ENCODE measurements at regions not wholly inside any gene's neighbourhood (a gene's known extent, or its start where the extent isn't known, plus 50 kb on each side); places are given as distances from the start of the nearest gene placed in this dataset.

DNA sequence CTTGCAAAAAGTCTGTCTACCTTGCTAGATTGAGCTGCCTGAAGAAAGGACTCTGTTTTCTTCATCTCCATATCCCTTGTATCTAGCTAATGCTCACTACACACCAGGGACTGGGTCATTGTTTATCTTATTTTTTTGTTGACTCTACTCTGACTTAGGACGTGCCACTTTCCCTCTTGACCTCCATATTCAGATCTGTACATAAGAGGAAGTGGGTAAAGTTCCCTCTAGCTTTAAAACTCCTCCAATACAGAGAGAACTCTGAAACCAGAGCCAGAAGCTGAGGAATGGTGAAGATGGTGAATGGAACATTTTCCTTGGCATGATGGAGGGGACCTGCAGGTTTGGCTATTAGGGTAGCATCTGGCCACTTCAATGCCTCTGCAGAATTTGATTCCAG is 2026.1 kb upstream of the TENM3 start:
- intact Hi-C loops (cut with DNase I): no loop called here
- no peaks in the 10 kb centered on the region for H3K36me3 ChIP-seq
- no peaks in the 10 kb centered on the region for H3K27me3 ChIP-seq
- H3K4me3 ChIP-seq: no peak overlapping the region
- TF ChIP-seq, protein P1, sequence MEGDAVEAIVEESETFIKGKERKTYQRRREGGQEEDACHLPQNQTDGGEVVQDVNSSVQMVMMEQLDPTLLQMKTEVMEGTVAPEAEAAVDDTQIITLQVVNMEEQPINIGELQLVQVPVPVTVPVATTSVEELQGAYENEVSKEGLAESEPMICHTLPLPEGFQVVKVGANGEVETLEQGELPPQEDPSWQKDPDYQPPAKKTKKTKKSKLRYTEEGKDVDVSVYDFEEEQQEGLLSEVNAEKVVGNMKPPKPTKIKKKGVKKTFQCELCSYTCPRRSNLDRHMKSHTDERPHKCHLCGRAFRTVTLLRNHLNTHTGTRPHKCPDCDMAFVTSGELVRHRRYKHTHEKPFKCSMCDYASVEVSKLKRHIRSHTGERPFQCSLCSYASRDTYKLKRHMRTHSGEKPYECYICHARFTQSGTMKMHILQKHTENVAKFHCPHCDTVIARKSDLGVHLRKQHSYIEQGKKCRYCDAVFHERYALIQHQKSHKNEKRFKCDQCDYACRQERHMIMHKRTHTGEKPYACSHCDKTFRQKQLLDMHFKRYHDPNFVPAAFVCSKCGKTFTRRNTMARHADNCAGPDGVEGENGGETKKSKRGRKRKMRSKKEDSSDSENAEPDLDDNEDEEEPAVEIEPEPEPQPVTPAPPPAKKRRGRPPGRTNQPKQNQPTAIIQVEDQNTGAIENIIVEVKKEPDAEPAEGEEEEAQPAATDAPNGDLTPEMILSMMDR (IDR thresholded peaks at IDR 0.05): no peak
- no peaks in the 10 kb centered on the region for H3K9me3 ChIP-seq
- H3K27ac ChIP-seq: no peak overlapping the region
- ATAC-seq: no peak
- no peak for DNase-seq
- no peaks in the 10 kb centered on the region for H3K4me1 ChIP-seq

DNA sequence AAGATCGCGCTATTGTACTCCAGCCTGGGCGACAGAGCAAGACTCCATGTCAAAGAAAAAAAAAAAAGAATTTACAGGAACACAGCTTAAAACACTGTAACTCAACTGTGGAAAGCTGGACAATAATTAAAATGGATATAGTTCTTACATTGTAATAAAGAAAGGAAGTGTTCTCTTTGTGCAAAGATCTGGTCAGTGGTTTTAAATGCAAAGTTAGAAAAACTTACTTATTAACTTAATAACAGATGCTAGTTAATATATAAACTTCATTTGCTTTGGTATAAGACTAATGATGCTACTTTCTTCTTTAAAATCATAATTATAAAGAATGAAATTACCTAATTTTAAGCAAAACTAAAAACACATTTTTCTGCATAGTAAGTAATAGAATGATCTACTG is 2024.1 kb upstream of the TENM3 start:
- Histone ChIP-seq H3K9me3 (no peaks in the 10 kb centered on the region), H3K4me1 (no peaks in the 10 kb centered on the region), H3K27me3 (no peaks in the 10 kb centered on the region), H3K27ac (no peak overlapping the region), H3K36me3 (no peaks in the 10 kb centered on the region), H3K4me3 (no peak overlapping the region)
- ATAC-seq: no peak
- no peak for DNase-seq
- intact Hi-C loops (cut with DNase I): no loop called here
- TF ChIP-seq, protein P1 (IDR thresholded peaks at IDR 0.05): no peak

DNA sequence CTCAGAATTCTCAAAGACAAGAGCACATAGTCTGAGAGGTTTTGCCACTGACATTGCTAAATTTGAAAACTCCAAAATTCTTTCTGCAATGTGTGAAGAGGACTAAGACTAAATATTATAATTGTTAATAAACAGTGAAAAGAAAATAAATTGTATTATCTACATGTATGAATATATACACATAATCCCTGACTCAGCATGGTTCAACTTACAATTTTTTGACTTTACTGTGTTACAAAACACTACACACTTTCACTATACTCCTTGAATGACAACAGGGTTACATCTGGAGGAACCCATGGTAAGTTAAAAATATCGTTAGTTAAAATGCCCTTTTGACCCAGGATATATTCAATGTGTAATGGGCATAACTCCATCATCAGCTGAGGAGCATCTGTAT is 2017.2 kb upstream of the TENM3 start:
- DNase-seq (no peak), ATAC-seq (no peak)
- Histone ChIP-seq H3K36me3 (no peaks in the 10 kb centered on the region), H3K9me3 (no peaks in the 10 kb centered on the region), H3K27me3 (no peaks in the 10 kb centered on the region), H3K4me1 (no peaks in the 10 kb centered on the region), H3K27ac (no peak overlapping the region), H3K4me3 (no peak overlapping the region)
- TF ChIP-seq, protein P1 (IDR thresholded peaks at IDR 0.05): no peak
- intact Hi-C loops (cut with DNase I): no loop called here

DNA sequence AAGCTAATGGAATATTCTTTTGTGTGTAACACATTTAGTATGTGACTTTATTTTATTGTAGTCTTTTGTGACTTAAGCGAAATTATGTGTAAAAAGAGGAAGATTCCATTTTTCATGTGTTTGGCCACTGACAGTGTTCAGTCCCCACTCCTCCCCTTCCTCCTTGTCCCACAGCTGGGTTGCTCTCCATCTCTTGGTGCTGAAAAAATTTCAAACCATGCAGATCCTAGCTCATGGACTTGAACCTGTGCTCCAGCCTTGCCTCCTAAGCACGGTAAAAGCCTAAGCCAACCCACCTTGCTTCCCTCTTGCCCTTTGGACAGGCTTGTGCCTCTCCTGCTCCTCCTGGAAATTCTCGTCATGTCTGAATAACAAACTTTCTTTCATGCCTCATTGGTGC is 2008.5 kb upstream of the TENM3 start:
- no peak overlapping the region for H3K4me3 ChIP-seq
- H3K4me1 ChIP-seq: no peaks in the 10 kb centered on the region
- no peaks in the 10 kb centered on the region for H3K9me3 ChIP-seq
- H3K27ac ChIP-seq: no peak overlapping the region
- intact Hi-C loops (cut with DNase I): no loop called here
- no peaks in the 10 kb centered on the region for H3K36me3 ChIP-seq
- ATAC-seq (no peak), DNase-seq (no peak)
- TF ChIP-seq, protein P1 (IDR thresholded peaks at IDR 0.05): no peak
- H3K27me3 ChIP-seq: no peaks in the 10 kb centered on the region

DNA sequence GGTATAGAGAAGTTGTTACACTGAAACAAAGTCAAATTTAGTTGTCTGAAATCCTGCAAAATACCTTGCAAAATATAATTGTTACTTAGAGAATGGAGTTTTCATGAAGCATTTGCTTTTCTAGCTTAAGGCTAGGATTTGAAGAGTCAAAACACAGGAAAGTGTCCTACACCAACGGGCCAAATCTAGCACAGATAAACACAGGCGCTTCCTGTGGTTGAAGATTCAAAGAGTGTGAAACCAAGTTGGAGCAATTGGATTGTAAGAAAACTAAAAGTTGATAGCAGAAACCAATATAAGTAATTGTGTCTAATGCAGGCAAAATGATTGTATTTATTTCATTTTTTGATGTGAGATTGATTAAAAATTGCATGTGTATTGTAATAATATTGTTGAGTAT is 2002.5 kb upstream of the TENM3 start:
- TF ChIP-seq, protein P1 (IDR thresholded peaks at IDR 0.05): no peak
- DNase-seq: no peak
- Histone ChIP-seq H3K36me3 (no peaks in the 10 kb centered on the region), H3K27me3 (no peaks in the 10 kb centered on the region), H3K4me1 (no peaks in the 10 kb centered on the region), H3K4me3 (no peak overlapping the region), H3K9me3 (no peaks in the 10 kb centered on the region), H3K27ac (no peak overlapping the region)
- intact Hi-C loops (cut with DNase I): no loop called here
- no peak for ATAC-seq

DNA sequence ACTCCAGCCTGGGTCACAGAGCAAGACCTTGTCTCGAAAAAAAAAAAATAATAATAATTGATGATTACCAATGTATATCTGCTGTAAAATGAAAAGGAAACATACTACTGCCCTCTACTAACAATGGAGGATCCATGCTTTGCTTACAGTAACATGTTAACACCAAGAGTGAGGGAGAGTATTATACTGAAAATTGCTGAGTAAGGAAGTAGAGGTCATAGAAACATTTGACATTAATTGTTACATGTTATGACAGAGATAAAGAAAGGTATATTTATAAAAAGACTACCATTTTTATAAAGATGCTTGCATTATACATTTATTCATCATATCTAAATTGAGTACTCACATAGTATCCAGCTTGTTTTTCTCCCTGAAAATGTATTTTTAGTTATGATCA is 1989.8 kb upstream of the TENM3 start:
- no peaks in the 10 kb centered on the region for H3K9me3 ChIP-seq
- no peaks in the 10 kb centered on the region for H3K36me3 ChIP-seq
- ATAC-seq (no peak), DNase-seq (no peak)
- H3K27ac ChIP-seq: no peak overlapping the region
- no peak overlapping the region for H3K4me3 ChIP-seq
- no peaks in the 10 kb centered on the region for H3K27me3 ChIP-seq
- TF ChIP-seq, protein P1 (IDR thresholded peaks at IDR 0.05): no peak
- intact Hi-C loops (cut with DNase I): no loop called here
- H3K4me1 ChIP-seq: no peaks in the 10 kb centered on the region
